NCI-H446 treated with DMSO at 0.1 percent for 48 hours (cell line): ENCODE measurements at regions not wholly inside any gene's neighbourhood (a gene's known extent, or its start where the extent isn't known, plus 50 kb on each side); places are given as distances from the start of the nearest gene placed in this dataset.

Experiments used
- DNase-seq: peaks from one replicate; lab custom pipeline; 2025; lab: John Stamatoyannopoulos, UW

DNA sequence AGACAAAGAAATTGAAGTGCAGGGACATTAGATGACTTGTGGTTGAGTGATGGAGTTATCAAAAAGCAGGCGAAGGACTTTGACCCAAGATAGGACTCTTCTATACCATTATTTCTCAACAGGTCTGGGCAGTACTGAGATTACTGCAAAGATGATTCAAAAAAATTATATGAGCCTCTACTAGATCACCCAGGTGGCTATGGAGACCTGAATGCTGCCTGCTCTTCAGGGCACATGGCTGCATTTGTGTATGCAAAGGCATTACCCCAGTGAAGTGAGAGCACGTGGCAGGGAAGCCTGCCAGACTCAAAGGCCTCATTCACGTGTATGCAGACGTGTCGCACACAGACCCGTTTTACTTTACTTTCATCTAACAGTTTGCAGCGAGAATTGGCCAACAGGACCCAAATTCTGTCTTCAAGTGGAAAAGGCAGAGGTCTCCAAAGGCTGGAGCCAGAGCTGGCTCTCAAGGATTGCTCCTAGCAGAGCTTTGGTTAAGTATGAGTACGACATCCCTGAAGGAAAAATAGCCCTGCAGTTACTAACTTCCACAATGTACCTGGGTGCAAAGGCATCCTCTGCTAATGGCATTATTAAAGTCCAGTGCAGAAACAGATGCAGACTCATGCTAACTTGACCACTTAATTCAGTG is 113.8 kb upstream of the ARMC2 start:
- DNase-seq = no peak

DNA sequence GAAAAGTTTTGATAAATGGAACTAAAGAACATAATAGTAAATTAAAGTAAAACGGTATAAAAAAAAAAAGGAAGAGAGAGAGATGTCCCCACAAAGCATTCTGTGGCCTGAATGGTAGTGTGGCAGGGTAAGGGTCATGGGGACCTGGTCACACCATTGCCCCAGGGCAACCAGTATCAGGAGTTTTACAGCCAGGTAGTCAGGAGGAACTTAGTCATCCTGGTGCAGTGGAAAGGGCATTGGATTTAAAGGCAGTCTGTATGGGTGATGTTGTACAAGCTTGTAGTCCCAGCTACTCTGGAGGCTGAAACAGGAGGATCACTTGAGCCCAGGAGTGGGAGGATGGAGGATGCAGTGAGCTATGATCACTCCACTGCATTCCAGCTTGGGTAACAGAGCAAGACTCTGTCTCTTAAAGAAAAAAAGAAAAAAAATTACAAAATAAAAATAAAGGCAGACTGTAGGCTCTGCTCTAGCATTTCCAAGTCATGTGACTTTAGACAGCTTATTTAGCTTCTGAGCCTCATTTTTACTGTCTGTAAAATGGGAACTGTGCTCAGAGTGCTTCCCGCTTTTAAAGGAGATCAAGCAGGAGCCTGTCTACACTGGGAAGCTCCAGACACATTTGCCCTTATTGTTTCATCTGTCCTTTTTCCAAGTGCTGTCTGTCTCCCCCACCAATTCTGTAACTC is 112.8 kb upstream of the ARMC2 start:
- DNase-seq = no peak

DNA sequence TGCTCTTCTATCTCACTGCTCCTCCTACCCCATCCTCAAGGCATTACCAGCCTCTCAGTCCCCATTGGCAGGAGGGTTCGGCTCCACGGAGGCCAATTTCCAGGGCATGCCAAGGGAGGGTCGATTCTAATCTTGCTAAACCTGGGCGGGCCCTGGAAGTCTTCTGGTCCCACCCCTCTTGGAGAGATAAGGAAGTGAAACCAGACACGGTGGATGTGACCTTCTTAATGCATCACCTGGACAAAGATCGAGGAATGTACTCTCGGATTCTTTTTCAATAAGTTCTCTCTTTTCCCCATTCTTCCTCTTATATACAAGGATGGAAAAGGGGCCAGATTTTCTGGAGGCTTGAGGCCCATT is 112.2 kb upstream of the ARMC2 start:
- no peak for DNase-seq

DNA sequence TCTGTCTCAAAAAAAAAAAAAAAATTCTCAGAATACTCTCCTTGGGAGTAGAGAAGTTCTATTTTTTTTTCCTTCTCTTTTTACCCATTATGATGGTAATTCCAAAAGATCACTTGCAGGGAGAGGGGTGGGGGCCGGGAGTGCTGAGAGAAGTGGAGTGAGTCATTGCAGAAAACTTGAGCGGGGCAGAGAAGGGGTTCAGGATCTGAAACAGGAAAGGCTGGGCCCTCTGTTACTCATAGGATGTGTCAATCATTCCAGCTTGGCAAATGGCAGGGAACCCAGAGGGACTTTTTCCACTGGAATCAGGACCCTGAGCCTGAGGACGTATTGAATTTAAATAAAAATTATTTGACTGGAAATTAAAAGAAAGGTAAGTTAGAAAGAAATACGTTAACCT is 111.4 kb upstream of the ARMC2 start:
- DNase-seq = no peak

DNA sequence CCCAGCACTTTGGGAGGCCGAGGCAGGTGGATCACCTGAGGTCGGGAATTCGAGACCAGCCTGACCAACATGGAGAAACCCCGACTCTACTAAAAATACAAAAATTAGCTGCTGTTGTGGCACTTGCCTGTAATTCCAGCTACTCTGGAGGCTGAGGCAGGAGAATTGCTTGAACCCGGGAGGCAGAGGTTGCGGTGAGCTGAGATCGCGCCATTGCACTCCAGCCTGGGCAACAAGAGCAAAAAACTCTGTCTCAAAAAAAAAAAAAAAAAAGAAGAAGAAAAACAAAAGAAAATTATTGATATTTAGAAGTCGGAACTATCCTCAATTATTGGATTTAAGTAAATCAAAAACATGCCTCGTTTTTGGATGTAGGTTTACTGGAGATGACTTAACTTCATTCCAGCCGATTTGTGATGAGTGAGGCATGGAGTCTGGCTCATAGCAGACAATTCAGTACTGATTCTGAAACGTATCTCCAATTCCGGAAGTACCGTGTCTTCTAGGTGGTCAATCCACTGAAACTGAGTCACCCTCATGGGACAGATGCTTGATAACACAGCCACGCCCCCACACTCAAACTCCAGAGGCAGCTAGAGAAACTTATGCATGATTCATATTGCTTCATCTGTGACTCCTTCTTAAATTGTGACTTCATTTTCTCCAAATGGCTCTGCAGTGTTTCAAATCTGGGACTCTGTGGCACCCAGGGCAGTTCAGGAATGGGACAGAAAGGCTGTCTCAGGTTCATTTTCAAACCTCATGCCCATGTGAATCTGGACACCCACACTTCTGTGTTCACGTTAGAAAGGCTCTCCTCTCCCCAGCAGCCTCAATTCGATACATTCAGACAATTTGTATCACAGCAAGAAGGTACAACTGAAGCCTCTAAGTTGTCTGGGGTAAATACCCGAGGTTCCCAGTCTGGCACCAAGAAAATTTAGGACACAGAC is 110.4 kb upstream of the ARMC2 start:
- DNase-seq = no peak

DNA sequence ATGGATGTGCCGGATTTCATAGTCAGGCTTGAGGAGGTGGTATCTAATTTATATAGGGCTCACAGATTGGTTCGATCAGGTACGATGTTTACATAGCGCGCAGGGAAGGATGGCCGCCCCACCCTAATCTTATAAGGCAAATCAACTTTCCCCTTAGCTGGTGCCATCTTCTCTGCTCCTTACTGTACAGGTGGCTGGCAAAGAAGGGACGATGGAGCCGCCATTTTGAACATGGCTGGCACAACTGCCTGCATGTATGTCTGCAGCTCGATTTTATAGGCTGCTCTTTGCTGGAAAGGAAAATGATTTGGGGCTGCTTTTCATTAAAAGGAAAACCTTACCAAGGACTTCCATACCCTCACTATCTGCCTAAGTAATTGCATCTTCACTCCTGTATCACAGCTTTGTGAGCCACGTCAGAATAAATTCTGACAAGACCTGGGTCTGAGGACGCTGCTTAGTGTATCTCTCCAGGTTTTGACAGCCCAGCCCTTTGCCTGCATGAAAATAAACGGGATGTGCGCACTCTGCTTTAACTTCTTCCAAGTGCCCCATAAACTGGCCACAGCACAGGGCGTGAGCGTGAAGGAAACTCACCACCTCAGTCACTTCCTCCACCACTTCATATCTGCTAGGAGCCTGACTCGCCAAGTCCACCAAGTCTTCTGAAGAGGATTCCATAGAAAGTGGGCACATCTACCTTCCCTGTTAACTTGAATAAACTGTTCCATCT is 109.4 kb upstream of the ARMC2 start:
- no peak for DNase-seq

DNA sequence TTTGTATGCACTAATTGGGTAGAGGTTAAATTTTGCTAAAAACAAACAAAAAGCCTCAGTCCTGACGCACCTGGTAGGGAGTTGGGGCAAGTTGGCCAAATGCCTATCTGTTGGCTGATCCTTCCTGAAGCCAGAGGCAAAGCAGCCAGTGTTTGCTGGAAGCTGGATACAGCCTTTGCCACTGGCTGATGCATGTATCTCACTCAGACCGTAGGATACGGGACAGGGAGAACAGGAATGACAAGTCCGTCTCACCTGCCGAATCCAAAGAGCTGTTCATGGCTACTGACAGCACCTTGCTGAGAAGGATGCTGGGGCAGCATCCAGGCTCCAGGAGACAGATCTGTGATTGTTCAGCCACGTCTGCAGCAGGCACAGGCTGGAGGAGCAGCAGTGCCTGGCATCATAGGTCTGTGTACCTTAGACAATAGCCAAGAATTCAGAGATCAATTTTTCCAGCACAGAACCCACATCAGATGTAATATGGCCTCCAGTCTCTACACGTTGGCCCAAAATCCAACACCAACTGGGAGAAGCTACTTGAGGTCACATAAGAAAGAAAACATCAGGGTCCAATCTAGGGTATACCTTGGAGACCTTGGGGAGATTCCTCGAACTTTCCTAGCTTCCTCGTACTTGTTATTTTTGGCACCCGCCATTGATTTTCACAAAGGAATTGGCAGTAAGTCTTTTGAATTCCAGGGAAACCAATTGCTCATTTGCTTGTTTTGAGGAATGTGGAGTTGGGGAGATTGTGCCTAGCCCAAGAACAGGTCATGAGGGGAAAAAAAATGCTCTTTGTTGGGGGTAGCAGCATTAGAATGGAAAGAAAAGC is 108.5 kb upstream of the ARMC2 start:
- DNase-seq = no peak

DNA sequence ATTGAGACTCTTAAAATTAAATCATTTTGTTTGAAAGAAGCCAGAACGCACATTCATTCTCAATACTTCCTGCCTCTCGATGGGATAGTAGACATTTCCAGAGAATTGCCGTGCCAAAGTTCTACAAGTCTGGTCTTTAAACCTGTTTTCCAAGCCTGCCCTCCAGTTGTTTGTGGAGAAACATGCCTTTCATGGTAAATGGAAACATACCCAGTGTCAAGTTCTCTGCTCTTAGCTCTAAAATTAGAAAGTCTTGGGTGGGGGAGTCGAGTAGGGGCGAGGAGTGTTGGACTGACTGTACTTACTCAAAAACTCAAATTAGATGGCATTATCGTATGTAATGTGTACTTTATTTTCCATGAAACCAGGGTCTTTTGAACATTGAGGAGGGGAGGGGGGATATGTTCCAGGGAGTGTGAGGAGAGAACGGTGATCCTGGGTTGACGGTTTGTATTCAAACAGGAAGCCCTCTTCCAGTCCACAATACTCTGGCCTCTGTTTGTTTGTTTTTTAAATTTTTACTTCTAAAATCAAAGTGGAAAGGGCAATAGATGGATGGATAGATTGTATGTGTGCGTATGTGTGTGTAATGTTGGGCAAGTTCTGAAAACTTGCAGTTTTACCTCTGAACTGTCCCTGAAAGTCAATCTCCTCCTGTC is 106.8 kb upstream of the ARMC2 start:
- DNase-seq = no peak

DNA sequence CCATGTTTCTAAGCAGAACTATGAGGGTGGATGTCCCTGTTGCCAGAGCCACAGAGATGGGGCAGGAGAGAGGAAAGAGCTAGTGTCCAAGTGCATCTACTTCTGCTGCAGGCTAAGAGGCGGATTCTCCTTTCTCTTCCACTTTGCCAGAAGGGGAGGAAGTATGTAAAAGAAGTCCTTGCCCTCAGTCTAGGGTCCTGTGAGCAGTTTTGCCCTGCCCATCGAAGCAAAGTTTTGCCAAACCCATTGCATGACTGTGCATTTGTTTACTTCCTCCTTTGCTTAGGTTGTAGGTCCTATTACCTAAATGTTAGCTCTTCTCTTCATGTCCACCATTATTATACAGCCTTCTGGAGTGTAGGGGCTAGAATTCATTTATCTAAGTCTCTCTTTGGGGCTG is 106.2 kb upstream of the ARMC2 start:
- DNase-seq = no peak

DNA sequence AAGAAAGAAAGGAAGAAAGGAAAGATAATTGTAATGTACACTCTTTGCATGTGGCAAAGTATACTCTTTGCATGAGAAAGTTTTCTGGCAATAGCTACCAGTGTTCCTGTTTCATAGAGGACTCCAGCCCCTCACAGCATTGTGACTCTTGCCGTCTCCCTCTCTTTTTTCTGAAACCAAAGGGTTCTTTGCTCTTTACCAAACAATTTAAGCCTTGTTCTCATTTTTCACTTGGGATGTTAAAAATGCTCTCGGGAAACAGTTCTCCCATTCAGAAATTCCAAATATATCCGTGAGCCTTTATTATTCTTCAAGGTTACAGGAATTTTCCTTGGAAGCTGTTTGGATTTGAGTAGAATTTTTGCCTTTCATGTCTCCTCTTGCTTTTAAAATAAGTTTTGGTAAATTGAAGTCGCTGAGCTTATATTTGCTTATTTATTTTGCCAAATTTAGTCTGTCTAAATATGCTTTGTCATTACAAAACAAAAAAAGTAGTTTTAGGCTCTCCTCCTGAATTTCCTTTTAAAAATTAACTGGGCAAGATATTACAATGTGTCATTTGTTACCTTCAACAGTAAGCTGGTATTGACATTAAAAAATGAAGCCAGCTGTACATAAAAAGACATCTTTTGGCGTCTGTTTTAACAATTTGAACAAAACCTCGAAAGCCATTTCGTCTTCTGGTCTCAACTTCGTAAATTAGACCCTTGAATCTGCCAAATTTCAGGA is 103.8 kb upstream of the ARMC2 start:
- DNase-seq = no peak

DNA sequence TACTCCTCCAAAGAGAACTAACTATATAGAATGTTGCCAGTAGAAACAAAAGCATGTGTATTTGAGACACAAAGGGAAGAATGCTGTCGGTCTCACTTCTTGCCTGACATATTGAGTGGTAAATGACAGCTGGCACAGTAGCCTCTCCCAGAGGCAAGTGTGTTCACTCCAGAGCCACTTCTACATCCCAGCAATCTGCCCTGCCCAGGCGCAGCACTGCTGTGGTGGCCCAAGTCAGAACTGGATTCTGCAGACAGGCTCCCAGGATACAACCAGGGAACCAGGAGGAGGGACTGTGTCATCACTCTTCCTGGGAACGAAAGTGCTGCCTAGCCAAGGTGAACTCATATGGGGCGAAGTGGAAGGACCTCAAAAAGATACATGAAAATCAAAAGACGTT is 103.2 kb upstream of the ARMC2 start:
- peak; percentile 45 for DNase-seq

DNA sequence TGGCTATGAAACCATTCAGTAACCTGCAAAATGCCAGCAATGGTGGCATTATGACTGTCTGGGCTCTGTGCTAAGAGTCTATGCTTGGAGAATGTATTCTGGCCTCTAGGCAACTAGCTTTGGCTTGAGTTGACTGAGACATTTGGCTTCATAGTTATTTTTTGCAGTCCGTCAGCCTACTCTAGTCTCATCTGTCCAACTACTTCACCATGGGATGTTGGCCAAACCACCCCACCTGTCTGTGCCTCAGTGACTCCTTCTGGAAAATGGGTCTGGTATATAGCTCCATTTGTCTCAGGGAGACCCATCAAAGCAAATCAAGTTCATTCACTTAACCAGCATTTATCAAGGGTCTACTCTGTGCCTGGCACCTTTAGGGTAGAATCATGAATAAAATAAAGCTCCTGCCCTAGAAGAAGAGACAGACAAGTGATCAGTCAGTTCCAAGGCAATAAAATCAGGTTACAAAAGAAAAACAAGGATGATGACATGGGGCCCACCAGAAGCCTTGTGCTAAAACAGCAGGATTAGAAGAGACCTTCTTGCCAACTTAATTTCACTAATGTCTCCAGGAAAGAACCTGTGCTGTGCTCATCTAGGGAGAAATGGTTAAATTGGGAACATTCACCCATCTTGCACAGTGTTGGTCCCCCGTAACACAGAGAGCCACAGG is 102.4 kb upstream of the ARMC2 start:
- no peak for DNase-seq

DNA sequence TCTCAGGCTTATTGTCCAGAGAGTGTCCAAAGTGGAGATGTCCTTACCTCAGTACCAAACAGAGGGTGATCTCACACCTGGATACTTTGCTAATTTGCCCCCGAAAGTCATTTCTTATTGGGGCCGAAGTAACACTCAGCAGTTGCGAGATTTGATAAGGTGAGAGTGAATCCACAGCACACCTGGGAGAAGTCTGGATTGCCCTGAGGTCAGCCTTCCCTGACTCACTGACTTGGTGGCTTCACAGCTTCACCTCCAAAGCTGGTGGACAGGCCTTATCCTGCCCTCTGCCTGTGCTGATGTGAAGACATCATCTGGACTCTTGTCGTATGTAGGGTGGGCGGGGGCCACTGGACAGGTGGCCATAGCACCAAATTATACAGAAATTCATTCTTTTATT is 101.9 kb upstream of the ARMC2 start:
- no peak for DNase-seq

DNA sequence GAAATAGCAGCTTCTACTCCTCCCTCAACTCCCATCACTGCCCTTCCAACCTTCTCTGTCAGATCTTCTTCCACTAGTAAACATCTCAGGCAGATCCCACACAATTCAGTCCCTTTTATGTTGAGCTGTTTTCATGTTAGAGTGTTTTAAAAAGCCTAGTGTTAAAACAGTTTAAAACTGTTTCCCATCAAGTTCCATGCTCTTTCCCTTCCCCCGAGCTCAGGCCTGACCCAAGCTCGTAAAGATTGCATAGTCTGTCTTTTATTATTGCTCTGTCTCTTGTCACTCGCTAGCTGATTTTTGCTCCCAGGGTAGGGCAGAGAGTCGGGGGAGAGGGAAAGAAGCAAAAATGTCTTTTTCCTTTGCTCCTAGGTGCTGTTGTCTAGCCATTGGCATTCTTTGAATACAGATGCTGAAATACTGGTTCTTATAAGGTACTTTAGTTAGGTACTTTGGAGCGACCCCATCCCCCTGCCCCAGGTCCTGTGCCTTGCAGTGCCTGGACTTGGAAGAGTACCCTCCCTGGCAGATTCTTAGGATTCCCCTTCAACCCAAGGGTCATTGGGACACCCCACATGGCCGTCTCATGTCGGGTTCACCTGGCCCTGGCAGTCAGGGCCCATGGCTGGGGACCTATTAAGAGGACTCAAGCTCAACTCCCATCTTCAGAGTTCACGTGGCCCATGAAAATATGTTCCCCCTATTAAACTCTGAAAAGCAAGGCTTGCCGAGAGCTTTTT is 101.2 kb upstream of the ARMC2 start:
- DNase-seq = no peak

DNA sequence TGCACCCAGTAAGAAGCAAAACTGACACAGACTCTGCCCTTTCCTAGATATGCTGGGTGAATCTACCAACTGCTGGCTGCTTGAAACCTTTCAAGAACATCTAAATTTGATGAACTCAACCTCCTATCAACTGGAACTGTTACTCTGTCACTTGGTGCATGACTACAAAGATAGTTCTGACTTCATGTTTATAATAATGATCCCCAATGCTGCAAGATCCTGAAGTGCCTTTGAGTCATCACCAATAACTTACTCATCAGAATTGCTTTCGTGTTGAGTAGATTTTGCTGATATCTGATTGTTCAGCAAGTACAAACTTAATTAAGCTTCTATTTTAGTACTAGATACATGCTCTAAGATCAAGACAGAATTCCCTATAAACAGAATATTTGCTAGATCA is 100.2 kb upstream of the ARMC2 start:
- DNase-seq = no peak

DNA sequence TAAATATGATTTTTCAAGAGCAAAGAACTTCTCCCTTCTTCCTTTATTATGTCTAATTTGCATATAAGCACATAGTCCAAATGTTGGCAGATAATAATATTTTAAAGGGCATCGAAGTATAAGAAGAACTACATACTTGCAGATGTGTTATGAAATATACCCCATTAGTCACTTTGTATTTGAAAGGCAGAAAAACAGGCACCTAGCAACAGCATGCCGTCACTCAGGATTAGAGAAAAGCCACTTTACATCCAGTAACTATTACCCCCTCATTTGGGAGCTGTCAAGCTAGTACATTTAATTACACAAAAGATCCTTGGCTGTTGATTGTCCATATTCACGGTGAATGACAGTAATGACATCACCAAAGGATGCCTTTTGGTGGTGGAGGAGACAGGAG is 99.3 kb upstream of the ARMC2 start:
- no peak for DNase-seq

DNA sequence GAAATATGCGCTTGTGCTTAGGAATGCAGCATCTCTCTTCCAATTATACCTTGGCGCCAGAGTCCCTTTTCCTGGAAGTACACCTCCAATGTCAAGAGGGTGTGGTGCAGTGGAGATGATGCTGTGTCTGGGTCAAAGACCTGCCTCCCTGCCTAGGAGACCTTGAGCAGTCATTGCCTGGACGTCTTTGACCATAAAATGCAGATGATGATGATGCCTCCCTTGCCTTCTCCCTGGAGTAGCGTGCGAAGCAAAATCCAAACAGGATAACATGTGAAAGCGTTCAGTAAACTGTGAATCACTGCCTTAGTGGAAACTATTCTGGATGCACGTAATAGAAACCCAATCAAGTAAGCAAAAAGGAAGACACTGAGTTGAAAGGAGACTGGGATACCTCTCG is 97.4 kb upstream of the ARMC2 start:
- DNase-seq = no peak

DNA sequence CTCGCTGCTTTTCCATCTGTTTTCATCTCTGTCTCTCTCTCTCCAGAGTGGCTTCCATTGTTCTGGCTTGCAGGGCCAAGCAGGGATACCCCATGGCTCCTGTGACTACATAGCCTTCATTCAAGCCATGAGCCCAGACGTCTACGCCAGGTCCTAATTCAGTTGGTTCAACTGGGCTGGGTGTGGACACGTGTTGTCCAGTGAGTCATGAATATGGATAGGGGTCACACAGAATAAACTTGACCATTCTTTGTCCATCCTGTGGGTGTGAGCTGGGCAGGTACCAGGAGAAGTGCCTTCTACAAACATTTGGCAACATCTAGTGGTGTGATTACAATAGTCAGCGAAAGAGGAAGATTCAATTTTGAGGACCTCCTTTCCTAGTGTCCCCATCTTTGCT is 96.9 kb upstream of the ARMC2 start:
- no peak for DNase-seq
